ENCODE measurements at regions not wholly inside any gene's neighbourhood (a gene's known extent, or its start where the extent isn't known, plus 50 kb on each side); places are given as distances from the start of the nearest gene placed in this dataset.

DNA sequence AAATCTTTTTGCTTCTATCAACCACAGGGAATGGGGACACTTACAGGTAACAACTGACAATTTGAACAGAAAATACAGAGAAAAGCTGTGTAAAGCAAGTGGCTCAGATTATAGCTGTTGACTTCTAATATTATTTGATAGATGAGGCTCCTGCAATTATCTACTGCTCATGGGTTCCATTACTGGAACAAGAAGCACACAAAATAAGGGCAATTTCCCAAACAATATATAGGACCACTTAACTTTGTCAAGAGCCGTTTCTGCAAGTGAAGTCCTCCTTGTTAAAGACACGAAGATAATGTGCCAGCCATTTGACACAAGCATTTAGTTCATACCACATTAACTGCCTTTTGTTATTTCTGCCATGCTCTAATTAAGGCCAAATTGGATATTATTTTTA is 315.5 kb upstream of the ARID1B start:
- peak; percentile 46 for TF ChIP-seq RAD21 (conservative IDR thresholded peaks at IDR 0.05)
- no peak for TF ChIP-seq SMC3 (conservative IDR thresholded peaks at IDR 0.05; ENCODE audit: poor library complexity)
- no peak for TF ChIP-seq TAF1 (IDR thresholded peaks at IDR 0.05; ENCODE audit: low read depth)
- peak; percentile 72 for TF ChIP-seq POLR2AphosphoS5 (IDR thresholded peaks at IDR 0.05)
- TF ChIP-seq EP300 (conservative IDR thresholded peaks at IDR 0.05; ENCODE audit: poor library complexity, severe bottlenecking): peak; percentile 51
- no peak overlapping the region for H3K27ac ChIP-seq (ENCODE audit: low read length)
- H3K9me2 ChIP-seq (ENCODE audit: insufficient read depth, low read length): no peaks in the 10 kb centered on the region
- H3K4me3 ChIP-seq (ENCODE audit: low read length): no peak overlapping the region
- H3K27me3 ChIP-seq (ENCODE audit: insufficient read depth, low read depth, low read length): no peaks in the 10 kb centered on the region
- H2AFZ ChIP-seq (ENCODE audit: low read depth, low read length): no peak overlapping the region
- no peaks in the 10 kb centered on the region for H3F3A ChIP-seq (ENCODE audit: insufficient read depth, low read length, poor library complexity, severe bottlenecking)
- no peaks in the 10 kb centered on the region for H4K20me1 ChIP-seq (ENCODE audit: insufficient read depth)
- no peaks in the 10 kb centered on the region for H3K9me3 ChIP-seq (ENCODE audit: low read length)
- no peak overlapping the region for H3K4me2 ChIP-seq (ENCODE audit: low read length)
- no peaks in the 10 kb centered on the region for H3K36me3 ChIP-seq (ENCODE audit: insufficient read depth, low read length)
- H3K79me2 ChIP-seq (replicated peaks; ENCODE audit: insufficient read depth, low read length): no peaks in the 10 kb centered on the region
- no peak overlapping the region for H3K9ac ChIP-seq (ENCODE audit: low read length)

GRCh38 chr6:156457601-156458000 is 319.6 kb upstream of the ARID1B start:
- Histone ChIP-seq H2AFZ (ENCODE audit: low read depth, low read length) (no peak overlapping the region), H3K9ac (ENCODE audit: low read length) (no peak overlapping the region), H3K9me3 (ENCODE audit: low read length) (no peaks in the 10 kb centered on the region), H3K4me3 (ENCODE audit: low read length) (peak overlapping the region; percentile 14), H3K27me3 (ENCODE audit: insufficient read depth, low read depth, low read length) (no peaks in the 10 kb centered on the region), H3F3A (ENCODE audit: insufficient read depth, low read length, poor library complexity, severe bottlenecking) (no peaks in the 10 kb centered on the region), H3K27ac (ENCODE audit: low read length) (peak overlapping the region; percentile 44), H4K20me1 (ENCODE audit: insufficient read depth) (no peaks in the 10 kb centered on the region), H3K9me2 (ENCODE audit: insufficient read depth, low read length) (no peaks in the 10 kb centered on the region), H3K79me2 (replicated peaks; ENCODE audit: insufficient read depth, low read length) (no peaks in the 10 kb centered on the region), H3K36me3 (ENCODE audit: insufficient read depth, low read length) (no peaks in the 10 kb centered on the region), H3K4me2 (ENCODE audit: low read length) (no peak overlapping the region)
- TF ChIP-seq EP300 (conservative IDR thresholded peaks at IDR 0.05; ENCODE audit: poor library complexity, severe bottlenecking): peak; percentile 63
- TF ChIP-seq, protein P1, sequence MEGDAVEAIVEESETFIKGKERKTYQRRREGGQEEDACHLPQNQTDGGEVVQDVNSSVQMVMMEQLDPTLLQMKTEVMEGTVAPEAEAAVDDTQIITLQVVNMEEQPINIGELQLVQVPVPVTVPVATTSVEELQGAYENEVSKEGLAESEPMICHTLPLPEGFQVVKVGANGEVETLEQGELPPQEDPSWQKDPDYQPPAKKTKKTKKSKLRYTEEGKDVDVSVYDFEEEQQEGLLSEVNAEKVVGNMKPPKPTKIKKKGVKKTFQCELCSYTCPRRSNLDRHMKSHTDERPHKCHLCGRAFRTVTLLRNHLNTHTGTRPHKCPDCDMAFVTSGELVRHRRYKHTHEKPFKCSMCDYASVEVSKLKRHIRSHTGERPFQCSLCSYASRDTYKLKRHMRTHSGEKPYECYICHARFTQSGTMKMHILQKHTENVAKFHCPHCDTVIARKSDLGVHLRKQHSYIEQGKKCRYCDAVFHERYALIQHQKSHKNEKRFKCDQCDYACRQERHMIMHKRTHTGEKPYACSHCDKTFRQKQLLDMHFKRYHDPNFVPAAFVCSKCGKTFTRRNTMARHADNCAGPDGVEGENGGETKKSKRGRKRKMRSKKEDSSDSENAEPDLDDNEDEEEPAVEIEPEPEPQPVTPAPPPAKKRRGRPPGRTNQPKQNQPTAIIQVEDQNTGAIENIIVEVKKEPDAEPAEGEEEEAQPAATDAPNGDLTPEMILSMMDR (IDR thresholded peaks at IDR 0.05; ENCODE audit: poor library complexity, severe bottlenecking): no peak

GRCh38 chr6:156455847-156456246 is 321.3 kb upstream of the ARID1B start:
- H3K4me3 ChIP-seq (ENCODE audit: low read length): no peak overlapping the region
- H3K9me2 ChIP-seq (ENCODE audit: insufficient read depth, low read length): no peaks in the 10 kb centered on the region
- no peaks in the 10 kb centered on the region for H3F3A ChIP-seq (ENCODE audit: insufficient read depth, low read length, poor library complexity, severe bottlenecking)
- no peaks in the 10 kb centered on the region for H3K9me3 ChIP-seq (ENCODE audit: low read length)
- no peaks in the 10 kb centered on the region for H3K27me3 ChIP-seq (ENCODE audit: insufficient read depth, low read depth, low read length)
- no peaks in the 10 kb centered on the region for H3K36me3 ChIP-seq (ENCODE audit: insufficient read depth, low read length)
- H3K79me2 ChIP-seq (replicated peaks; ENCODE audit: insufficient read depth, low read length): no peaks in the 10 kb centered on the region
- no peak overlapping the region for H3K27ac ChIP-seq (ENCODE audit: low read length)
- no peak overlapping the region for H3K4me2 ChIP-seq (ENCODE audit: low read length)
- TF ChIP-seq SMC3 (conservative IDR thresholded peaks at IDR 0.05; ENCODE audit: poor library complexity) (no peak), EP300 (conservative IDR thresholded peaks at IDR 0.05; ENCODE audit: poor library complexity, severe bottlenecking) (no peak), MXI1 (conservative IDR thresholded peaks at IDR 0.05; ENCODE audit: poor library complexity, severe bottlenecking) (no peak), EZH2 (IDR thresholded peaks at IDR 0.05; ENCODE audit: borderline replicate concordance, insufficient read depth, low read length, poor library complexity, severe bottlenecking) (no peak), POLR2AphosphoS5 (IDR thresholded peaks at IDR 0.05) (no peak), TAF1 (IDR thresholded peaks at IDR 0.05; ENCODE audit: low read depth) (no peak), RAD21 (conservative IDR thresholded peaks at IDR 0.05) (no peak)
- TF ChIP-seq, protein P1 (IDR thresholded peaks at IDR 0.05; ENCODE audit: poor library complexity, severe bottlenecking): no peak
- TF ChIP-seq, protein P2, sequence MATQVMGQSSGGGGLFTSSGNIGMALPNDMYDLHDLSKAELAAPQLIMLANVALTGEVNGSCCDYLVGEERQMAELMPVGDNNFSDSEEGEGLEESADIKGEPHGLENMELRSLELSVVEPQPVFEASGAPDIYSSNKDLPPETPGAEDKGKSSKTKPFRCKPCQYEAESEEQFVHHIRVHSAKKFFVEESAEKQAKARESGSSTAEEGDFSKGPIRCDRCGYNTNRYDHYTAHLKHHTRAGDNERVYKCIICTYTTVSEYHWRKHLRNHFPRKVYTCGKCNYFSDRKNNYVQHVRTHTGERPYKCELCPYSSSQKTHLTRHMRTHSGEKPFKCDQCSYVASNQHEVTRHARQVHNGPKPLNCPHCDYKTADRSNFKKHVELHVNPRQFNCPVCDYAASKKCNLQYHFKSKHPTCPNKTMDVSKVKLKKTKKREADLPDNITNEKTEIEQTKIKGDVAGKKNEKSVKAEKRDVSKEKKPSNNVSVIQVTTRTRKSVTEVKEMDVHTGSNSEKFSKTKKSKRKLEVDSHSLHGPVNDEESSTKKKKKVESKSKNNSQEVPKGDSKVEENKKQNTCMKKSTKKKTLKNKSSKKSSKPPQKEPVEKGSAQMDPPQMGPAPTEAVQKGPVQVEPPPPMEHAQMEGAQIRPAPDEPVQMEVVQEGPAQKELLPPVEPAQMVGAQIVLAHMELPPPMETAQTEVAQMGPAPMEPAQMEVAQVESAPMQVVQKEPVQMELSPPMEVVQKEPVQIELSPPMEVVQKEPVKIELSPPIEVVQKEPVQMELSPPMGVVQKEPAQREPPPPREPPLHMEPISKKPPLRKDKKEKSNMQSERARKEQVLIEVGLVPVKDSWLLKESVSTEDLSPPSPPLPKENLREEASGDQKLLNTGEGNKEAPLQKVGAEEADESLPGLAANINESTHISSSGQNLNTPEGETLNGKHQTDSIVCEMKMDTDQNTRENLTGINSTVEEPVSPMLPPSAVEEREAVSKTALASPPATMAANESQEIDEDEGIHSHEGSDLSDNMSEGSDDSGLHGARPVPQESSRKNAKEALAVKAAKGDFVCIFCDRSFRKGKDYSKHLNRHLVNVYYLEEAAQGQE (IDR thresholded peaks at IDR 0.05; ENCODE audit: borderline replicate concordance): no peak
- no peak overlapping the region for H2AFZ ChIP-seq (ENCODE audit: low read depth, low read length)
- no peak overlapping the region for H3K9ac ChIP-seq (ENCODE audit: low read length)
- no peaks in the 10 kb centered on the region for H4K20me1 ChIP-seq (ENCODE audit: insufficient read depth)

Measured in neural cell (in vitro differentiated cells).